PC-9 (cell line): ENCODE measurements at regions not wholly inside any gene's neighbourhood (a gene's known extent, or its start where the extent isn't known, plus 50 kb on each side); places are given as distances from the start of the nearest gene placed in this dataset.

Experiments used
- BruUV-seq: library from RNA; stranded (reverse); fragments of 400-500 nt; replicated peaks from 2 replicates; lab custom pipeline; 2021; lab: Mats Ljungman, UMichigan
- CTCF ChIA-PET: fragments of 300-600 bp; sonication (Branson Sonifier 250); formaldehyde crosslinking; loops from one replicate; lab custom pipeline; 2022; ENCODE audit warnings: antibody characterized with exemption; lab: Charles Lee
- POLR2A ChIA-PET: fragments of 300-600 bp; sonication (Branson Sonifier 250); formaldehyde crosslinking; loops from one replicate; lab custom pipeline; 2022; ENCODE audit warnings: antibody characterized with exemption; ENCODE audit not compliant: unreplicated experiment; lab: Charles Lee
- DNase-seq, 2 experiments: peaks; one replicate each; pipeline versions ENCODE4 v3.0.0 to v3.0.0-alpha.2; 2015 to 2022; ENCODE audit warnings: mixed read lengths in 1 of 2
- H2AFZ ChIP-seq: fragments of 200-600 bp; sonication (generic); 2 replicates; pipeline ENCODE4 v1.8.1; 2017; ENCODE audit warnings: antibody characterized with exemption
- H3F3A ChIP-seq: fragments of 200-600 bp; sonication (generic); 2 replicates; pipeline ENCODE4 v1.8.1; 2017; ENCODE audit warnings: antibody characterized with exemption, mild to moderate bottlenecking, low read depth; ENCODE audit not compliant: insufficient read depth
- H3K27ac ChIP-seq: fragments of 200-600 bp; sonication (generic); 2 replicates; pipeline ENCODE4 v1.6.1; 2016; ENCODE audit warnings: mixed run types
- H3K27me3 ChIP-seq: fragments of 200-600 bp; sonication (generic); 2 replicates; pipeline ENCODE4 v1.6.1; 2016; ENCODE audit warnings: low read depth, mixed run types; ENCODE audit not compliant: insufficient read depth
- H3K36me3 ChIP-seq: fragments of 200-600 bp; sonication (generic); 2 replicates; pipeline ENCODE4 v1.6.1; 2016; ENCODE audit warnings: low read depth, mixed run types
- H3K4me1 ChIP-seq: fragments of 200-600 bp; sonication (generic); replicated peaks from 2 replicates; pipeline ENCODE4 v1.6.1; 2016; ENCODE audit warnings: mixed run types; ENCODE audit not compliant: insufficient read depth
- H3K4me2 ChIP-seq: fragments of 200-600 bp; sonication (generic); 2 replicates; pipeline ENCODE4 v1.6.1; 2017; ENCODE audit warnings: mixed run types
- H3K4me3 ChIP-seq: fragments of 200-600 bp; sonication (generic); 2 replicates; pipeline ENCODE4 v1.6.1; 2016; ENCODE audit warnings: mixed run types
- H3K79me2 ChIP-seq: fragments of 200-600 bp; sonication (generic); 2 replicates; pipeline ENCODE4 v1.6.1; 2017; ENCODE audit warnings: low read depth, mixed run types
- H3K9me2 ChIP-seq: fragments of 200-600 bp; sonication (generic); 2 replicates; pipeline ENCODE4 v1.8.1; 2017; ENCODE audit warnings: mild to moderate bottlenecking; ENCODE audit not compliant: insufficient read depth
- H3K9me3 ChIP-seq: fragments of 200-600 bp; sonication (generic); 2 replicates; pipeline ENCODE4 v1.8.1; 2016; ENCODE audit warnings: low read depth; ENCODE audit not compliant: insufficient read depth
- H4K20me1 ChIP-seq: fragments of 200-600 bp; sonication (generic); 2 replicates; pipeline ENCODE4 v1.8.1; 2017; ENCODE audit not compliant: insufficient read depth
- CTCF ChIP-seq: fragments of 200-600 bp; sonication (generic); conservative IDR thresholded peaks from 2 replicates; pipeline ENCODE4 v1.6.1; 2017; ENCODE audit warnings: mixed run types, antibody characterized with exemption, mild to moderate bottlenecking, moderate library complexity
- EZH2 ChIP-seq: fragments of 200-600 bp; sonication (generic); IDR thresholded peaks from 2 replicates; pipeline ENCODE4 v1.8.0; 2017; ENCODE audit warnings: antibody characterized with exemption, low read depth
- intact Hi-C: fragments of 100-400 bp; cut with micrococcal nuclease; formaldehyde crosslinking; loops from one replicate; pipeline ENCODE4 v1.10.0; 2022; ENCODE audit not compliant: unreplicated experiment

DNA sequence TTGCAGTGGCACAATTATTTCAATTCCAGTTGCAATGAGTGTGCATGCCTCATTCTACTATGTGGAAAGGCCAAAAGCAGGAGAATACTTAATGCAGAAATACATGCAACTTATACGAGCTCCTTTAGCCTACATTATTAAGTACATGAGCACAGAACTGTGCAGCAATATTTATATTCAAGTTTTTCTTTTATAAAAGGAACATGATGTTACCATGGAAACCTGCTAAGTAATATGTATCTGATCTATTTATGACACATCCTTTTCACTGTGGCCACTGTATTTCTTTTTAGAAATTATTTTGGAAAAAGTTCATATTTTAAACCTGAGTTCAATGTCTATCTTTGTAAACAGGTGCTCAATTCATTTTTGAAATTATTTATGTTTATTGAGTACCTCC lies 88.9 kb downstream of the ELAPOR2 start:
- TF ChIP-seq EZH2 (no peak), CTCF (no peak)
- ChIA-PET CTCF (interaction anchor here (0.5 kb wide), 1 partner anchor 65 kb away, joined by 8 read pairs; no protein-coding TSS in a partner anchor), POLR2A (no interaction called here)
- H3F3A ChIP-seq, result no peaks in the 10 kb centered on the region
- no peaks in the 10 kb centered on the region for H4K20me1 ChIP-seq
- intact Hi-C loops, result no loop called here
- H3K4me1 ChIP-seq, result no peaks in the 10 kb centered on the region
- no peak overlapping the region for H3K4me3 ChIP-seq
- no TSS peak for BruUV-seq
- no peaks in the 10 kb centered on the region for H3K27me3 ChIP-seq
- no peaks in the 10 kb centered on the region for H3K9me3 ChIP-seq
- no peak overlapping the region for H2AFZ ChIP-seq
- no peak overlapping the region for H3K27ac ChIP-seq
- no peak for DNase-seq
- H3K79me2 ChIP-seq, result no peaks in the 10 kb centered on the region
- no peaks in the 10 kb centered on the region for H3K36me3 ChIP-seq
- H3K4me2 ChIP-seq, result no peak overlapping the region
- H3K9me2 ChIP-seq, result no peaks in the 10 kb centered on the region

DNA sequence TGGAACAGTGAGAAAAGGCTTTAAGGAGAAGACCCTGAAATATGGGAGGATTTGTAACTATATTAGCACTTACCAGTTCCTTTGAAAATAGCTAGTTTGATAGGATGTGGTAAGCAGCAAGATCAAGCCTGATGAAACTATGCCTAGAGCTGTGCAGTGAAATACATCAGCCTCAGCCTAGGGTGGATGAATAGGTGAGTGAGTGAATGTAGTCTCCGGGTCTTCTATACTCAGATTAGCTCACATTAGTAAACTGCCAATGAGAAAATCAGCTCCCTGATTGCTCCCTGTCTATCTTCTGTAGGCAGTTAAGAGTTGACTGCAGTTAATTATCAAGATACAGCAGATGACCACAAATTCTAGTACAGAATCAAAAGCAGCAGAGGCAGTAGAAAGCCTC lies 89.6 kb downstream of the ELAPOR2 start:
- ChIA-PET CTCF (interaction anchor here (0.5 kb wide), 1 partner anchor 65 kb away, joined by 8 read pairs; no protein-coding TSS in a partner anchor), POLR2A (no interaction called here)
- Histone ChIP-seq H4K20me1 (no peaks in the 10 kb centered on the region), H3K4me2 (no peak overlapping the region), H3K79me2 (no peaks in the 10 kb centered on the region), H3F3A (no peaks in the 10 kb centered on the region), H3K27me3 (no peaks in the 10 kb centered on the region), H3K4me3 (no peak overlapping the region), H3K9me2 (no peaks in the 10 kb centered on the region), H2AFZ (no peak overlapping the region), H3K27ac (no peak overlapping the region), H3K36me3 (no peaks in the 10 kb centered on the region), H3K9me3 (no peaks in the 10 kb centered on the region), H3K4me1 (no peaks in the 10 kb centered on the region)
- intact Hi-C loops, result no loop called here
- no TSS peak for BruUV-seq
- no peak for TF ChIP-seq CTCF
- no peak for TF ChIP-seq EZH2
- no peak for DNase-seq

- TF ChIP-seq EZH2, result no peak
- no peak for TF ChIP-seq CTCF
- Histone ChIP-seq H3K27me3 (no peaks in the 10 kb centered on the region), H3K9me2 (no peaks in the 10 kb centered on the region), H3K4me3 (no peak overlapping the region), H3K79me2 (no peaks in the 10 kb centered on the region), H3F3A (no peaks in the 10 kb centered on the region), H2AFZ (no peak overlapping the region), H3K9me3 (no peaks in the 10 kb centered on the region), H3K27ac (no peak overlapping the region), H3K36me3 (no peaks in the 10 kb centered on the region), H3K4me1 (no peaks in the 10 kb centered on the region), H3K4me2 (no peak overlapping the region), H4K20me1 (no peaks in the 10 kb centered on the region)
- ChIA-PET POLR2A (no interaction called here), CTCF (no interaction called here)
- no peak for DNase-seq
- BruUV-seq, result no TSS peak
- intact Hi-C loops, result no loop called here
Measured at GRCh38 chr7:86968618-86969017, 90.8 kb downstream of the ELAPOR2 start.
